ENCODE measurements at regions not wholly inside any gene's neighbourhood (a gene's known extent, or its start where the extent isn't known, plus 50 kb on each side); places are given as distances from the start of the nearest gene placed in this dataset.

GRCh38 chr3:31295150-31295765 lies 237.5 kb upstream of the STT3B start:
- FAIRE-seq (no peak), DNase-seq (ENCODE audit: low read depth, low spot score) (no peak)
- H3K27me3 ChIP-seq (ENCODE audit: control insufficient read depth in 2 of 2, insufficient read depth in 2 of 2, low read length in 2 of 2): peaks cover 0 to under 1% of the 10 kb centered on the region in 2 experiments
- no peak overlapping the region for H3K4me3 ChIP-seq (replicated peaks in 1 of 3; ENCODE audit: insufficient read depth in 1 of 3, low read depth in 1 of 3, low read length in 3 of 3)
- no peak overlapping the region for H3K27ac ChIP-seq (ENCODE audit: insufficient read depth, low read depth, low read length)
- no TSS peak for BruUV-seq (replicated peaks)
- TF ChIP-seq MYC (IDR thresholded peaks at IDR 0.05; ENCODE audit: low read depth, low read length) (no peak), FOS (IDR thresholded peaks at IDR 0.05; ENCODE audit: borderline replicate concordance, insufficient read depth, low read length) (no peak), POLR2AphosphoS5 (IDR thresholded peaks at IDR 0.05; ENCODE audit: insufficient read depth, low read depth, low read length) (no peak), GATA2 (IDR thresholded peaks at IDR 0.05; ENCODE audit: insufficient read depth, insufficient read length, low read depth, low read length) (no peak), POLR2A (IDR thresholded peaks at IDR 0.05; ENCODE audit: low read depth, low read length) (no peak), MAX (IDR thresholded peaks at IDR 0.05; ENCODE audit: insufficient read depth, insufficient read length) (no peak), CTCF (IDR thresholded peaks at IDR 0.05; ENCODE audit: extremely low read depth in 1 of 2, insufficient read depth in 1 of 2, low read depth in 1 of 2, low read length in 2 of 2) (no peak), JUN (IDR thresholded peaks at IDR 0.05; ENCODE audit: borderline replicate concordance, insufficient read depth, insufficient read length, low read depth) (no peak), EZH2 (IDR thresholded peaks at IDR 0.05; ENCODE audit: borderline replicate concordance, low read depth, low read length, severe bottlenecking) (no peak)
- ChIA-PET CTCF (no interaction called here), POLR2A (no interaction called here)
- H3K79me2 ChIP-seq (ENCODE audit: control insufficient read depth, insufficient read depth, low read length): no peaks in the 10 kb centered on the region
- no peaks in the 10 kb centered on the region for H4K20me1 ChIP-seq (replicated peaks; ENCODE audit: control insufficient read depth, extremely low read depth, insufficient read depth, low read length)
- H3K4me1 ChIP-seq (ENCODE audit: control insufficient read depth, extremely low read depth, insufficient read depth, low read length): no peaks in the 10 kb centered on the region
- intact Hi-C loops (cut with micrococcal nuclease) (no loop called here), dilution Hi-C loops (cut with MboI; ENCODE audit: extremely low pct_ligation_motif_present, low sequenced_read_pairs) (no loop called here)
- H3K9ac ChIP-seq (replicated peaks; ENCODE audit: extremely low read depth, insufficient read depth, low read length): no peak overlapping the region
- no peaks in the 10 kb centered on the region for H3K36me3 ChIP-seq (ENCODE audit: control insufficient read depth in 2 of 2, extremely low read depth in 1 of 2, insufficient read depth in 2 of 2, low read length in 2 of 2)
- no peak overlapping the region for H2AFZ ChIP-seq (ENCODE audit: low read depth, low read length)
- no peak overlapping the region for H3K4me2 ChIP-seq (ENCODE audit: insufficient read depth, low read length)
- H3K9me3 ChIP-seq (replicated peaks; ENCODE audit: control insufficient read depth, insufficient read depth, low read length): no peaks in the 10 kb centered on the region
- H3K9me1 ChIP-seq (replicated peaks; ENCODE audit: control insufficient read depth, extremely low read depth, insufficient read depth, low read length): no peaks in the 10 kb centered on the region

All from endothelial cell of umbilical vein (primary cell).